Epithelial cell of proximal tubule (primary cell): ENCODE measurements at regions not wholly inside any gene's neighbourhood (a gene's known extent, or its start where the extent isn't known, plus 50 kb on each side); places are given as distances from the start of the nearest gene placed in this dataset.

Source experiments
- DNase-seq: peaks from one replicate; pipeline ENCODE4 v3.0.0-alpha.2; 2011; ENCODE audit warnings: low read depth
- H3K4me3 ChIP-seq: 2 replicates; pipeline ENCODE4 v1.5.1; 2011; ENCODE audit warnings: low read depth, mild to moderate bottlenecking, low read length
- CTCF ChIP-seq: conservative IDR thresholded peaks from 2 replicates; pipeline ENCODE4 v1.5.1; 2012; ENCODE audit warnings: low read depth, mild to moderate bottlenecking, low read length

- H3K4me3 ChIP-seq = no peak overlapping the region
- no peak for TF ChIP-seq CTCF
- no peak for DNase-seq
These were observed 62.0 kb upstream of the HES1 start for GRCh38 chr3:194073926-194074325.

- no peak for TF ChIP-seq CTCF
- no peak for DNase-seq
These were observed 60.8 kb upstream of the HES1 start for GRCh38 chr3:194075088-194075615.

GRCh38 chr3:194075802-194076460, 60.0 kb upstream of the HES1 start:
- TF ChIP-seq CTCF = peak; percentile 23
- DNase-seq = no peak

More at GRCh38 chr3:194075088-194075615, 60.8 kb upstream of the HES1 start:
- H3K4me3 ChIP-seq = no peak overlapping the region

GRCh38 chr3:194076475-194076874, 59.5 kb upstream of the HES1 start:
- no peak for DNase-seq
- no peak overlapping the region for H3K4me3 ChIP-seq
- no peak for TF ChIP-seq CTCF

More at GRCh38 chr3:194075802-194076460, 60.0 kb upstream of the HES1 start:
- H3K4me3 ChIP-seq = no peak overlapping the region

- H3K4me3 ChIP-seq = no peak overlapping the region
- no peak for TF ChIP-seq CTCF
- no peak for DNase-seq
These were observed 58.3 kb upstream of the HES1 start for GRCh38 chr3:194077602-194078001.

- no peak for DNase-seq
- no peak for TF ChIP-seq CTCF
- no peak overlapping the region for H3K4me3 ChIP-seq
These were observed 57.7 kb upstream of the HES1 start for GRCh38 chr3:194078045-194078821.
